GM10266 (cell line): ENCODE measurements at regions not wholly inside any gene's neighbourhood (a gene's known extent, or its start where the extent isn't known, plus 50 kb on each side); places are given as distances from the start of the nearest gene placed in this dataset.
"Not testable (repeated sequence)": the region's sequence is repeated elsewhere in the genome, so short reads cannot be mapped to it uniquely, and the experiment has no call there.

Source experiments
- DNase-seq: peaks from one replicate; pipeline ENCODE4 v3.0.0; 2012; ENCODE audit errors: extremely low spot score
- TF ChIP-seq, protein P1 (sequence below): IDR thresholded peaks from 2 replicates; pipeline ENCODE4 v1.5.1; 2012; ENCODE audit warnings: mild to moderate bottlenecking, low read depth; ENCODE audit not compliant: control insufficient read depth, insufficient read depth; ENCODE audit errors: missing control alignments

- TF ChIP-seq, protein P1, sequence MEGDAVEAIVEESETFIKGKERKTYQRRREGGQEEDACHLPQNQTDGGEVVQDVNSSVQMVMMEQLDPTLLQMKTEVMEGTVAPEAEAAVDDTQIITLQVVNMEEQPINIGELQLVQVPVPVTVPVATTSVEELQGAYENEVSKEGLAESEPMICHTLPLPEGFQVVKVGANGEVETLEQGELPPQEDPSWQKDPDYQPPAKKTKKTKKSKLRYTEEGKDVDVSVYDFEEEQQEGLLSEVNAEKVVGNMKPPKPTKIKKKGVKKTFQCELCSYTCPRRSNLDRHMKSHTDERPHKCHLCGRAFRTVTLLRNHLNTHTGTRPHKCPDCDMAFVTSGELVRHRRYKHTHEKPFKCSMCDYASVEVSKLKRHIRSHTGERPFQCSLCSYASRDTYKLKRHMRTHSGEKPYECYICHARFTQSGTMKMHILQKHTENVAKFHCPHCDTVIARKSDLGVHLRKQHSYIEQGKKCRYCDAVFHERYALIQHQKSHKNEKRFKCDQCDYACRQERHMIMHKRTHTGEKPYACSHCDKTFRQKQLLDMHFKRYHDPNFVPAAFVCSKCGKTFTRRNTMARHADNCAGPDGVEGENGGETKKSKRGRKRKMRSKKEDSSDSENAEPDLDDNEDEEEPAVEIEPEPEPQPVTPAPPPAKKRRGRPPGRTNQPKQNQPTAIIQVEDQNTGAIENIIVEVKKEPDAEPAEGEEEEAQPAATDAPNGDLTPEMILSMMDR = no peak
- DNase-seq = no peak
Measured at GRCh38 chr3:21962456-21962855, 211.4 kb upstream of the ZNF385D start.

DNA sequence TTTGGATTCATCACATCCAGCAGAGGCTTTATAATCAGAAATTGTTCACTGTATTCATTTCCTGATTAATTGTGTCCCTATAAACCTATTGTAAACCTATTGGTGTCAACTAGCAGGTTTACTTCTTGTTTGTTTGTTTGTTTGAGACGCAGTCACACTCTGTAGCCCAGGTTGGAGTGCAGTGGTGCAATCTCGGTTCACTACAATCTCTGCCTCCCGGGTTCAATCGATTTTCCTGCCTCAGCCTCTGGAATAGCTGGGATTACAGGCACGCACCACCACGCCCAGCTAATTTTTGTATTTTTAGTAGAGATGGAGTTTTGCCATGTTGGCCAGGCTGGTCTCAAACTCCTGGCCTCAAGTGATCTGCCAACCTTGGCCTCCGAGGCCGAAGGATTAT, 215.4 kb upstream of the ZNF385D start:
- DNase-seq = not testable (repeated sequence)

- TF ChIP-seq, protein P1 = no peak
- DNase-seq = no peak
Measured at GRCh38 chr3:21979706-21980105, 228.7 kb upstream of the ZNF385D start.

GRCh38 chr3:21989341-21990042, 238.5 kb upstream of the ZNF385D start:
- DNase-seq = no peak
- TF ChIP-seq, protein P1 = no peak

DNA sequence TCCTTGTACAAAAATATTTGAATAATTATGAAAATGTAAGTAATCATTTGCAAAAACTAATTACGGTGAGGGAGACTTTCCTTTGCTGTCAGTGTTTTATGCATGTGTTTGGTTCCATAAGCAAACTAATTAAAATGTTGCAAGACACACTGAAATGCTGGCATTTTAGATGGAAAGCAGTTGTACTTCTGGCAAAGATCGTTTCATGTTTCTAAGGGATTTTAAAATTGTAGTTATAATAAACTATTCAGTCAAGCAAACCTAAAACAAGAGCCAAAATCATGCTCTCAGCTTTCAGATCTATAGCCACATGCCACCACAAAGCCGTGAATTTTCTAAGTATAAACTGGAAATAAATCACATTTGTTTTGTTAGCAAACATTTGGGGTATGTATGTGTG, 240.1 kb upstream of the ZNF385D start:
- TF ChIP-seq, protein P1 = no peak
- DNase-seq = no peak

GRCh38 chr3:21995079-21995607, 244.1 kb upstream of the ZNF385D start:
- DNase-seq = no peak
- TF ChIP-seq, protein P1 = no peak

DNA sequence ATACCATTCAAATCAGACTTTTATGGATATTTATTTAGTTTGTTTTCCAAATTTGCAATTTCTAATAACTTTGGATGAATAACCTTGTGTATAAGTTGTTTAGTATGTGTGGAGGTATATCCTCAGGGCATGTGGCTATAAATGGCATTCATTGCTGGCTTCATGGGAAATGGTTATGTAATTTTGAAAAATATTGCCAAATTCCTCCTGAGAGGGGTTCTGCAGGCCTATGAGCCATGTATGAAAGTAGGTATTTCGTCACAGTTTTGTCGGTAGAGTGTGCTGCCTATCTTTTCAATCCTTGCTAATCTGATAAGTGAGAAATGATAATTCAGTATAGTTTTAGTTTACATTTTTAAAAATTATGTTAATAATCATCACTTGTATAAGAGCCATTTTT, 256.4 kb upstream of the ZNF385D start:
- TF ChIP-seq, protein P1 = no peak
- no peak for DNase-seq
